Renal cortex interstitium (tissue), 11 donors: ENCODE measurements at regions not wholly inside any gene's neighbourhood (a gene's known extent, or its start where the extent isn't known, plus 50 kb on each side); places are given as distances from the start of the nearest gene placed in this dataset.

Experiments
- DNase-seq, 11 donors: peaks; one replicate each; pipeline ENCODE4 v3.0.0-alpha.2; 2013; ENCODE audit warnings: low read depth in 9 of 11, low spot score in 4 of 11; ENCODE audit errors: extremely low read depth in 1 of 11

- no peak for DNase-seq
These were observed 590.4 kb downstream of the BRD1 start for GRCh38 chr22:49237279-49237678.

- no peak for DNase-seq
These were observed 591.1 kb downstream of the BRD1 start for GRCh38 chr22:49236541-49237075.

- no peak for DNase-seq
These were observed 592.0 kb downstream of the BRD1 start for GRCh38 chr22:49235463-49236300.

- no peak for DNase-seq
These were observed 593.2 kb downstream of the BRD1 start for GRCh38 chr22:49234459-49234858.

GRCh38 chr22:49233507-49234100 lies 594.1 kb downstream of the BRD1 start:
- DNase-seq: no peak

GRCh38 chr22:49232319-49233067 lies 595.2 kb downstream of the BRD1 start:
- DNase-seq: no peak

- peak in 9 of 11 donors; percentile 19 to 45 (median 23) for DNase-seq
These were observed 597.5 kb downstream of the BRD1 start for GRCh38 chr22:49230194-49230577.

GRCh38 chr22:49229483-49230193 lies 598.0 kb downstream of the BRD1 start:
- no peak for DNase-seq

GRCh38 chr22:49228431-49229037 lies 599.1 kb downstream of the BRD1 start:
- no peak for DNase-seq

GRCh38 chr22:49227670-49228069 lies 600.0 kb downstream of the BRD1 start:
- DNase-seq: no peak

GRCh38 chr22:49226096-49226495 lies 601.6 kb downstream of the BRD1 start:
- no peak for DNase-seq

GRCh38 chr22:49224243-49224642 lies 603.4 kb downstream of the BRD1 start:
- no peak for DNase-seq

GRCh38 chr22:49218142-49218541 lies 609.5 kb downstream of the BRD1 start:
- DNase-seq: no peak

GRCh38 chr22:49216579-49216978 lies 611.1 kb downstream of the BRD1 start:
- no peak for DNase-seq

- no peak for DNase-seq
These were observed 611.8 kb downstream of the BRD1 start for GRCh38 chr22:49215840-49216239.

- DNase-seq: no peak
These were observed 612.7 kb downstream of the BRD1 start for GRCh38 chr22:49214976-49215375.

GRCh38 chr22:49213731-49214352 lies 613.8 kb downstream of the BRD1 start:
- no peak for DNase-seq

- DNase-seq: no peak
These were observed 615.2 kb downstream of the BRD1 start for GRCh38 chr22:49212466-49212865.
